GM10248 (cell line): ENCODE measurements at regions not wholly inside any gene's neighbourhood (a gene's known extent, or its start where the extent isn't known, plus 50 kb on each side); places are given as distances from the start of the nearest gene placed in this dataset.

ENCODE experiments used
- CTCF ChIA-PET: fragments of 300-600 bp; sonication (Branson Sonifier 250); formaldehyde crosslinking; extraction: SDS; loops from one replicate; lab custom pipeline; 2021; ENCODE audit warnings: antibody characterized with exemption; lab: Yijun Ruan, JAX
- POLR2A ChIA-PET: fragments of 350-650 bp; sonication (Branson Sonifier 250); formaldehyde crosslinking; extraction: SDS; loops from one replicate; lab custom pipeline; 2020; ENCODE audit warnings: antibody characterized with exemption; lab: Yijun Ruan, JAX
- DNase-seq: peaks from one replicate; pipeline ENCODE4 v3.0.0; 2012; ENCODE audit errors: extremely low spot score
- TF ChIP-seq, protein P1 (sequence below): IDR thresholded peaks from 2 replicates; pipeline ENCODE4 v1.5.1; 2012; ENCODE audit warnings: mild to moderate bottlenecking, low read depth; ENCODE audit errors: extremely low read depth, missing control alignments, control extremely low read depth

DNA sequence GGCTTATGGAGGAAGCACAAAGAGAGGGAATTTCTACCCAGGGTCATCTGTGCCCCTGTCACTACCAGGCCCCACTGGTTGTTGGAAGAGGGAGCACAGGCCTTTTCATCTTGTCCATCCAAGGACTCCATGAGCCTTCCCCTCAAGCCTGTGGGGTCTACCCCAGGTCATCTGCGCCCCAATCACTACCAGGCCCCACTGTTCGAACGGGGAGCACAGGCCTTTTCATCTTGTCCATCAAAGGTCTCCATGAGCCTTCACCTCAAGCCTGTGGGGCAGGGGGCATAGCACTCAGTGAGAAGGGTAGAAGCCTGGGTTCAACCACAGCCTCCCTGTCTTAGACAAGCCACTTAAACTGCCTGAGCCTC, 101.5 kb upstream of the CDH5 start:
- CTCF ChIA-PET: no interaction called here
- TF ChIP-seq, protein P1, sequence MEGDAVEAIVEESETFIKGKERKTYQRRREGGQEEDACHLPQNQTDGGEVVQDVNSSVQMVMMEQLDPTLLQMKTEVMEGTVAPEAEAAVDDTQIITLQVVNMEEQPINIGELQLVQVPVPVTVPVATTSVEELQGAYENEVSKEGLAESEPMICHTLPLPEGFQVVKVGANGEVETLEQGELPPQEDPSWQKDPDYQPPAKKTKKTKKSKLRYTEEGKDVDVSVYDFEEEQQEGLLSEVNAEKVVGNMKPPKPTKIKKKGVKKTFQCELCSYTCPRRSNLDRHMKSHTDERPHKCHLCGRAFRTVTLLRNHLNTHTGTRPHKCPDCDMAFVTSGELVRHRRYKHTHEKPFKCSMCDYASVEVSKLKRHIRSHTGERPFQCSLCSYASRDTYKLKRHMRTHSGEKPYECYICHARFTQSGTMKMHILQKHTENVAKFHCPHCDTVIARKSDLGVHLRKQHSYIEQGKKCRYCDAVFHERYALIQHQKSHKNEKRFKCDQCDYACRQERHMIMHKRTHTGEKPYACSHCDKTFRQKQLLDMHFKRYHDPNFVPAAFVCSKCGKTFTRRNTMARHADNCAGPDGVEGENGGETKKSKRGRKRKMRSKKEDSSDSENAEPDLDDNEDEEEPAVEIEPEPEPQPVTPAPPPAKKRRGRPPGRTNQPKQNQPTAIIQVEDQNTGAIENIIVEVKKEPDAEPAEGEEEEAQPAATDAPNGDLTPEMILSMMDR: no peak
- POLR2A ChIA-PET: no interaction called here
- no peak for DNase-seq

DNA sequence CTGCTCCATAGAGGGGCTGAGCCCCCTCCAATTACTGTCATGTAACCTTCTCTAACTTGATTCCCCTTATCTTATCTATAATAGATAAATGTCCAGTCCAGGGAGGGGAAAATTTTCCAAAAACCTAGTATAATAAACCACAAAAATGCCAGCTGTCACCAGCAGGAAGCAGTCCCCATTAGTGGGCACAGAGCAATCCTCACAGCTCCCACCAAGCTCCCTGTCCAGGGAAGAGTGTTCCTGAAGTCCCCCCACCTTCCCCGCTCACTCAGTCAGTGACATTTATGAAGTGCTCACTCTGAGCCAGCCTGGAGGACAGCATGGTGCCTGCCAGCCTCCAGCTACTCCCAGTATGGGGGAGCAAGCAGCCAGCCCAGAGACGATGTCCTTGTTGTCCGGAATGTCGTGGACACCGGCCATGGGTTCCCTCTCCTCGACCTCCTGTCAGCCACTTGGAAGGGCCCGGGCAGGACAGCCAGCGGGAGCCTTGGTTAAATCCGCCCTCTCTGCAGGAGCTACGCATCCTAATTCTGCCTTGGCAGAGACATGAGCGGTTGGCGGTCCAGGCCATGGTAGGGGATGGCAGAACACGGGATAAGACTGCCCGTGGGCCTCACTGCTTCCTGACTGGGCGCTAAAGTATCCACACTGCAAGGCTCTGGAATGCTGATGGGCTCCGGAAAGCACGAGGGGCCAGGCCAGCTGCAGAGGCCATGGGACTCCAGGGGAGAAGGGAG, 102.0 kb upstream of the CDH5 start:
- TF ChIP-seq, protein P1: no peak
- ChIA-PET POLR2A (no interaction called here), CTCF (no interaction called here)
- DNase-seq: no peak

DNA sequence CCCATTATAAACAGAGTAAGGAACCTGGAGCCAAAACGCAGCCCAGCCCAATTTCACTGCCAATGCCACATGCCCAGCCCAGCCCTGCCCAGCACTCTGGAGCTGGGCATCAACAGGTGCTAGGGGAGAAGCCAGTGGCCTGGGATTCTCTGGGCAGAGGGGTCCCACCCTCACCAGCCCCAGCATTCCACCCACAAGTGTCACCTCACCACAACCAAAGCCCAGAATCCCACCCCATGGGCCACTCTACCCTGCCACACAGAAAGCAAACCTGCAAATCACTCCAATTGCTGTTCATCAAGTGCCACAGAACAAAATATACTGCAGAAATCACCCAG, 102.5 kb upstream of the CDH5 start:
- CTCF ChIA-PET: no interaction called here
- POLR2A ChIA-PET: no interaction called here
- no peak for DNase-seq
- TF ChIP-seq, protein P1: no peak

DNA sequence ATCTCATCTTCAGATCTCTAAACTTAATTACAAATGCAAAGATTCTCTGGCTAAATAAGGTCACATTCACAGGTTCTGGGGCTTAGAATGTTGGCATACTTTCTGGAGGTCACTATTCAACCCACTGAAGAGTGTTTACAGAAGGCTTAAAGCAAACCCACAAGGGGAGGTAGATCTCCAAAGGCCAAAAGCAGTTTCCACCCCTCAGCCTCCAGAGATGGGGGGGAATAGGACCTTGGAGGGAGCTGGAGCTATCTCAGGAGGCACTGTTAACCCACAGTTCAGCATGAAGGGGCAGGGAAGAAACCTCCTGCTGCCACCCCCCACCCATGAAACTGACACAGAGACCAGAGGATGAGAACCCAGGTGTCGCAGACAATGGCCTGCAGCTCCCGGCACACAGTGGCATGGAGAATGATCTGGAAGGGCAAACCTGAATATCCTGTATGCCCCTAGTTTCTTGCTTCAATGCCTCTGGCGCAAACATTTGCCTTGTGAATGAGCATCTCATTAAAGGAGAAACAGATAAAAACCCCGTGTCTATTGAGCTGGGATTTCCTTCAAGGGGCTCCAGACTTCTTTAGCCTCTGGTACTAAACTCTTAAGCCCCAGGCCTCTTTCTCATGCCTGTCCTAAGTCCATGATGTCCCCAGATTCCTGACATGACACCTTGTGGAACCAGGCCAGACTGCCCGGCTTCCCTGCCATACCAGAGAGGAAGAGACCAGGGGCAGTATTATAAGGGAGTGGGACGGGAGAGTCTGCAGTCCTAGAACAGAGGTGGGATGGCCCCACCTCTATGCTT, 103.1 kb upstream of the CDH5 start:
- POLR2A ChIA-PET: no interaction called here
- TF ChIP-seq, protein P1: no peak
- no peak for DNase-seq
- CTCF ChIA-PET: no interaction called here

DNA sequence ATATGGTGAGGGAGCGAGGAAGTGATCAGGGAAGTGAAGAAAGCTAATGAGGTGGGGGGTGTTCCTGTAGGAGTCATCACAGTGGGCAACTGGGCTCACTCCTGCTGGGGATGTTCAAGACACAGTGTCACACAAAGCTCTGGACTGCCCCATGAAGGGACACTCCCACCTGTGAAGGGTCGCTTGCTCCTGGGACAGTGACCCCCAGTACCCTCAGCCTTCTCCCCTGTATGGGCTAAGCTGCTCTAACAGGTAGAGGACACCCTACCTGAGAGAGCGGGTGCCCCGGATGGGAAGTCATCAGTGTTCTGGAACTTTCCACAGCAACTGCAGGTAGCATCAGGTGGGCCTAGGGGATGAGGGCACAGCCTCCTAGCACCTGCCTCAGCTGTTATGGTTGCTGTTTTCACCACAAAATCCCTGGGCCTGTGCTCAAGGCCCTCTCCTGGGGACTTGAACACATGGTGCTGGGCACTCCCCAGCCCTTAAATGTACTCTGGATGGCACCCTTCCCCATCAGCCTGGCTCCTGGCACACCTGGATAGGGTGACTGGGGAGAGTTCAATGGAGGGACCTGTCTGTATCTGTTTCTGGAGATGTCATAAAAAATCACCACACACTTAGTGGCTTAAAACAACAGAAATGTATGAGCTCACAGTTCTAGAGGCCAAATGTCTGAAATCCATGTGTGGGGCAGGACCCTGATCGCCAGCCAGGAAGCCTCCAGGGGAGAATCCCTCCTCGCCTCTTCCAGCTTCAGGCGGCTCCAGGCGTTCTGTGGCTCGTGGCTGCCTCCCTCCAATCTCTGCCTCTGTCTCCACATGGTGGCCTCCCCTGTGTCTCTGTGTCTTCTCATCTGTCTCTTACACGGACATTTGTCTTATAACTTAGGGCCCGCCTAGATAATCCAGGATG, 104.0 kb upstream of the CDH5 start:
- ChIA-PET POLR2A (interaction anchor here (0.6 kb wide), 1 partner anchor 612 kb away, joined by 6 read pairs; no protein-coding TSS in a partner anchor), CTCF (interaction anchor here (1.3 to 1.6 kb wide), 3 partner anchors 9 to 13 kb away, joined by 3 to 6 read pairs (median 3); no protein-coding TSS in a partner anchor)
- no peak for DNase-seq
- TF ChIP-seq, protein P1: no peak

DNA sequence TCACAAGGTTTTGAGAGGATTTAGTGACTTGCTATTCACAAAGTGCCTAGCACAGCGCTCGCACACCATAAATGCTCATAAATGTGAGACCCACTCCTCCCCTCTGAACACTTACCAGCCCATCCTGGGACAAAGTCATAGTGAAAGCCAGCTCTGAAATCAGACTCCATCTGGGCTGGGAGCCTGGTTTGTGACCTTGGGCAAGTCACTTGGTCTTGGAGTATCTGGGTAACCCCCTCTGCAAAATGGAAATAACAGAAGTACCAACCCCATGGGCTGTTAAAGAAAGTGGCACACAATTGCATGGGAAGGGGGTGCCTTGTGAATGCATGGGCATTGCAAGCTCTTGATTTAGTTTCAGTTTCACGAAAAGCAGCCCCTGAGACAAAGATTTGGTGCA, 104.7 kb upstream of the CDH5 start:
- TF ChIP-seq, protein P1: no peak
- DNase-seq: no peak
- ChIA-PET POLR2A (interaction anchor here (0.6 kb wide), 1 partner anchor 613 kb away, joined by 6 read pairs; no protein-coding TSS in a partner anchor), CTCF (interaction anchor here (1.3 to 1.6 kb wide), 3 partner anchors 9 to 14 kb away, joined by 3 to 6 read pairs (median 3); no protein-coding TSS in a partner anchor)
